Stimulated activated CD8-positive, alpha-beta memory T cell treated with anti-CD3 and anti-CD28 coated beads, Interleukin-12 subunit alpha, Interleukin-12 subunit beta, amount 100 ng/mL, for 24 hours (primary cell): ENCODE measurements at regions not wholly inside any gene's neighbourhood (a gene's known extent, or its start where the extent isn't known, plus 50 kb on each side); places are given as distances from the start of the nearest gene placed in this dataset.
"Not testable (repeated sequence)": the region's sequence is repeated elsewhere in the genome, so short reads cannot be mapped to it uniquely, and the experiment has no call there.

Experiments
- DNase-seq: peaks from one replicate; pipeline ENCODE4 v3.0.0-alpha.2; 2020; ENCODE audit errors: extremely low read depth

DNA sequence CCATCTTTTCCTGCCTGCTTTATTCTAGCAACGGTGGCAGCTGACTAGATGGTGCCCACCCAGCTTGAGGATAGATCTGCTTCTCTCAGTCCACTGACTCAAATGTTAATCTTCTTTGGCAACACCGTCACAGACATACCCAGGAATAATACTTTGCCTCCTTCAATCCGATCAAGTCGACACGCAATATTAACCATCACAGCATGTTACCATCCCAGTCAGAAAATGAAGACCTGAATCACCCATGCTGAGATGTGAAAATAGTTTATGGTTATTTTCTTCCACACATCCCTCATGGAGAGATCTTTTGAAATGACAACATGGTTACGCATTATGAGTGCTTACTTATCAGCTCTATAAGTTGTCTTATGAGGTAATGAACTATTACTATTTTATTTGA, 392.8 kb downstream of the SEC23A start:
- DNase-seq = no peak

DNA sequence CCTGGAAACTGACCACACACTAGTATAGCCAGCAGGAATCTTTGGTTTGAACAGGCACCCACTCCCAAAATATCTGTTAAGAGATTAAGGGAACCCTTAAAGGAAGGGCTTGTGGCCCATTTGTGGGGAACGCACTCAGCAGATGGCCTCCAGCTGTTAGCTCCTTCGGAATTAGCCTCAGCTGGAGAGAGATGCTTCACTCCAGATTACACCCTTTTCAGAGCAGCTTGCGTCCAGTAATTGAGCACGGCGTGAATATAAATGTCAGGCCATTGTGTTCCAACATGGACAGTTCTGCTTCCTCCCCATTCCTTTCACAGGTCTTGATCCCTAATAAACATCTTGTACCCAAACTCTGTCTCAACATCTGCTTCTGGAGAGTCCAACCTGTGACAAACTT, 397.8 kb downstream of the SEC23A start:
- no peak for DNase-seq

DNA sequence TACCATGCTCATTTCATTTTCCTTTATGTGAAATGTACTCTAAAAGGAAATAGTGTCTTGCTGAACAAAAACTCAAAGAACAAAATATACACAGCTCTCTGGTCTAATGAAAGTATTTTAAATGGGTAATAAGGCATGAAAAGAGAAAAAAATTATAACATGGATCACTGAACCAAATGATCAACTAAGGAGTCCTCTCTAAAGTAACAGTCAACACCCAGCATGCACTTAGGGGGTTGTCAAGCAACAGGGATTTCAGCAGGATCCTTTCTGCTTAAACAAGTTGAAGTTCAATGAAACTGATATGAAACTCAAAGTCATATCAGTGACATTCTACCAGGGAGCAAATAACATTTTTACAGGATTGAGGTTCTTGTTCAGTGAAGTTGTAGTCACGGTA, 398.8 kb downstream of the SEC23A start:
- DNase-seq = no peak

GRCh38 chr14:38696925-38697324, 406.1 kb downstream of the SEC23A start:
- no peak for DNase-seq

- DNase-seq = no peak
Measured at GRCh38 chr14:38693423-38693822, 409.6 kb downstream of the SEC23A start.

- DNase-seq = no peak
Measured at GRCh38 chr14:38669027-38669426, 413.1 kb upstream of the CLEC14A start.

DNA sequence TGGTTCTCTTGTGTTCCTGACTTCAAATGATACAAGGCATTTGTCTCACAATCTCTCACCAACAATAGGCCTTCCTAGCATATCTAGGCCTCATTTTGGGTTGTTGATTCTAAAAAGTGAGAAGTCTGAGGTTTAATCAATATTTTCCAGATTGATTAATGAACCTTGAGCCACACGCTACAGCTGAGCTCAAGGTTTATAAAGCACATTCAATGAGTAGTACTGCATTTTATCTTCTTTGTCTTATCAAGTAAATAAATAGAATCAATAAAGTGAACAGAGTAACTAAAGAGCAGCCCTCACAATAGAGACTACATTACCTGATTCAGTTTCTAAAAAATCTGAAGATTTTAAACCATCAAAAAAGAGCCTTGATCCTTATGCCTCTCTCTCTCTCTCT, 407.5 kb upstream of the CLEC14A start:
- DNase-seq = no peak

GRCh38 chr14:38662781-38663180, 406.9 kb upstream of the CLEC14A start:
- DNase-seq = no peak

DNA sequence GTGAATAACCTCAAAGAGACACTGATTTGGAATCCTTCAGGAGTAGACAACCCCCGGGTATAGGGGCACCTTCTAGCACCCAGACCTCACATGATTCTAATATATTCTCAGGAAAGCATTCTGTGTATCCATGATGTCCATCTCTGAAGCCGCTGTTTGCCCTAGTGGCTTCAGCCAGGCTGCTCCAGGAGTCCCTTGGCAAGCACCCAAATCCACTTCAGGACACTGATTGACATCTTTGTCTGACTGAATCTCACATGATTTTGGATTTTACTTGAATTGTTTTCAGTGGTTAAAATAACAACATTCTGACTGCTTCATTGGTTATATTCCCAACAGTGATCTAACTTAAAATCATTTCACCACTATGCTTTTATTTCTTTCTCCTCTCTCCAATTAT, 390.5 kb upstream of the CLEC14A start:
- no peak for DNase-seq

DNA sequence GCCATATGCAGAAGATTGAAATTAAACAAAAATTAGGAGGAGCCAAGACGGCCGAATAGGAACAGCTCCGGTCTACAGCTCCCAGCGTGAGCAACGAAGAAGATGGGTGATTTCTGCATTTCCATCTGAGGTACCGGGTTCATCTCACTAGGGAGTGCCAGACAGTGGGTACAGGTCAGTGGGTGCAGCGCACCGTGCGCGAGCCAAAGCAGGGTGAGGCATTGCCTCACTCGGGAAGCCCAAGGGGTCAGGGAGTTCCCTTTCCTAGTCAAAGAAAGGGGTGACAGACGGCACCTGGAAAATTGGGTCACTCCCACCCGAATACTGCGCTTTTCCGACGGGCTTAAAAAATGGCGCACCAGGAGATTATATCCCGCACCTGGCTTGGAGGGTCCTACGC, 379.0 kb upstream of the CLEC14A start:
- DNase-seq = not testable (repeated sequence)

DNA sequence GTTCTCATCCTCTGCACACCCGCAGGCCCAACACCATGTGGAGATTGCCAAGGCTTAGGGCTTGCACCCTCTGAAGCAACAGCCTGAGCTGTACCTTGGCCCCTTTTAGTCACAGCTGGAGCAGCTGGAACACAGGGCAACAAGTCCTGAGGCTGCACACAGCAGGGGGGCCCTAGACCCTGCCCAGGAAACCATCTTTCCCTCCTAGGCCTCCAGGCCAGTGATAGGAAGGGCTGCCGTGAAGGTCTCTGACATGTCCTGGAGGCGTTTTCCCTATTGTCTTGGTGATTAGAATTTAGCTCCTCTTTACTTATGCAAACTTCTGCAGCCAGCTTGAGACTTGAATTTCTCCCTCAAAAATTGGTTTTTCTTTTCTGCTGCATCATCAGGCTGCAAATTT, 373.5 kb upstream of the CLEC14A start:
- no peak for DNase-seq

- DNase-seq = no peak
Measured at GRCh38 chr14:38627163-38627562, 371.3 kb upstream of the CLEC14A start.

DNA sequence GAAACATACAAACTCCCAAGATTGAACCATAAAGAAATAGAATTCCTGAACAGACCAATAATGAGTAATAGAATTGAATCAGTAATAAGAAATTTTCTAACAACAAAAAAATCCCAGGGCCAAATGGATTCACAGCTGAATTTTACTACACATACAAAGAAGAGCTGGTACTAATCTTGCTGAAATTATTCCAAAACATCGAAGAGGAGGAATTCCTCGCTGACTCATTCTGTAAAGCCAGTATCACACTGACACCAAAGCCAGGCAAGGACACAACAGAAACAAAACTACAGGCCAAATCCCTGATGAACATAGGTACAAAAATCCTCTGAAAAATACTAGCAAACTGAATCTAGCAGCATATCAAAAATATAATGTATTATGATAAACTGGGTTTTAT, 367.8 kb upstream of the CLEC14A start:
- no peak for DNase-seq

GRCh38 chr14:38618514-38618913, 362.6 kb upstream of the CLEC14A start:
- DNase-seq = no peak

GRCh38 chr14:38616959-38617358, 361.1 kb upstream of the CLEC14A start:
- no peak for DNase-seq

DNA sequence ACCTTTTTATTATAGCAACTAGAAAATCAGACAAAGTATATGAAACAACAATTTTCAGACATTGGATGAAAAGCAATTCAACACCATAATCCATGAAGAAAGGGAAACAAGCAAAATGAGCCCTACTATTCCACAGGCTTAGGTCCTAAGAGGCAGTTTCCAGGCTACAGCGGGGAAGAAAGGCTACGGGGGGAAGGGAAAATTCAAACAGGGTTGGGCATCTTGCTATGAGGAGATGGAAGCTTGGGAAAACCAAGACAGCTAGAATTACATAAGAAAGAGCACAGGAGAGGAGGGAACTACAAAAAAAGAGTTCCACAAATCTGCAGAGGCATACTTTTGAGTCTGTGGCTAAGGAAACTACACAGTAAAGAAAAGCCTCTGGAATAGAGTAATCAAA, 356.0 kb upstream of the CLEC14A start:
- no peak for DNase-seq

GRCh38 chr14:38608244-38608643, 352.4 kb upstream of the CLEC14A start:
- no peak for DNase-seq

GRCh38 chr14:38605193-38606114, 349.6 kb upstream of the CLEC14A start:
- no peak for DNase-seq

DNA sequence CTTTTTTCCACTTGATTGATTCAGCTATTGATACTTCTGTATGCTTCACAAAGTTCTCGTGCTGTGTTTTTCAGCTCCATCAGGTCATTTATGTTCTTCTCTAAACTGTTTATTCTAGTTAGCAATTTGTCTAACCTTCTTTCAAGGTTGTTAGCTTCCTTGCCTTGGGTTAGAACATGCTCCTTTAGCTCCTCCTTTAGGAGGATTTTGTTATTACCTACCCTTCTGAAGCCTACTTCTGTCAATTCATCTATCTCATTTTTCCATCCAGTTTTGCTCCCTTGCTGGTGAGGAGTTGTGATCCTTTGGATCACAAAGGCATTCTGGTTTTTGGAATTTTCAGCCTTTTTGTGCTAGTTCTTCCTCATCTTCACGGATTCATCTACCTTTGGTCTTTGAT, 344.7 kb upstream of the CLEC14A start:
- not testable (repeated sequence) for DNase-seq

DNA sequence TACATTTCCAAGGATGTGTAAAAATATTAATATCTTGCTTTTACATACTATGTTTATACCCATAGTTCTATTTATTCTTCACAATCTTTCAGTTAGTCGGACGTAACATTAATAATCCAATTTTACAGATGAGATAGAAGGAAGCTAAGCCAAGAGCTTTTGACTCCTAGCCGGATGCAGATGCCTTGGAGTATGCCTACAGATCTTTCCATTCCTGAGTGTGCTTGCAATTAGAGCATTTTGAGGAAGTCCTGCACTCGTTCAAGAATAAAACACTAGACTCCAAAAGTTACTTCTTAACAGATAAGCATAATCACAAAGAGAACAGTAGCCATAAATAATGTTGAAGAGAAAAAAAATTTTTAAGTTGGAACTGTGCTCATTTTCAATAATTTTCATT, 337.6 kb upstream of the CLEC14A start:
- DNase-seq = no peak

DNA sequence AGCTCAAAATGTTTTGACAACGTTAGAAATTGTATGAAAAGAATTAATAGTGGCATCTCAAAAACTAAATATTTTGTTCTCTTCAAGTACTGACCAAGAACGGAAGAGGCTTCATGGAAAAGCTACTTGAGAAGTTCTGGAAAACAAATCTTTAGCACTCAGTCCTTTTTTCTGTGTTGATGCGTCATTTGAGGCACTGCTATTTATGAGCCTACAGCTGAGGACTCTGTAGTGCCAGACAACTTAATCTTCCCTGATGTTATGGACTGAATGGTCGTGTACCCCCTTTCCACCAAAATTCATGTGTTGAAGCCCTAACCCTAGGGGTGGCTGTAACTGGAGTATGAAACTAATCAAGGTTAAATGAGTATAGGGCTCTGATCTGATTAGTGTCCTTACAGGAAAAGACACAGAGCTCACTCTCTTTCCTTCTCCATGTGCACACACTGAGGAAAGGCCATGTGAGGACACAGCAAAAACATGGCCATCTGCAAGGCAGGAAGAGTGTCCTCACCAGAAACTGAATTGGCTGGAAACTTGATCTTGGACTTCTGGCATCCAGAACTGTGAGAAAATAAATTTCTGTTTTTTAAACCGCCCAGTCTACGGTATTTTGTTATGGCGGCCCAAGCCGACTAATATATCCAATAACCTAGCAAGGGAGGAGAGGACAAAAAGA, 337.0 kb upstream of the CLEC14A start:
- no peak for DNase-seq

- no peak for DNase-seq
Measured at GRCh38 chr14:38589747-38590350, 334.0 kb upstream of the CLEC14A start.

DNA sequence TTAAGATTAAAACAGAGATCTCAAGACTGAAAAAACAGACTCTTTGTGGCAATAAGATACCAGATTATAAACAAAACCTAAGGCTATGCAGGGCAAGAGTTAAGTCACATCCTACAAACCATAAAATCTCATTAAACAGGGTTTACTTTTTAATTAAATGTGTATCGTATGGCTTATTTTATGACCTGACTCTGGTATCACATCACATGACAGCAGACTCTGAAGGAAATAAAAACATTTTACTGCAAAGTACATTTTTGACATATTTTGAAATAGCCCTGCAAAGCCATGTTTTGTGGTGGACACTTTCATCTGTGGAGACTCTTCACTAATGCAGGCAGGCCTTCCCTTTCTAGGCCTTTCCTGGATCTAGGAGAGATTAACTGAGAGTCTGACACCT, 327.6 kb upstream of the CLEC14A start:
- DNase-seq = no peak
